ENCODE measurements at regions not wholly inside any gene's neighbourhood (a gene's known extent, or its start where the extent isn't known, plus 50 kb on each side); places are given as distances from the start of the nearest gene placed in this dataset.

GRCh38 chr6:71529026-71529425 lies 240.4 kb downstream of the OGFRL1 start:
- TF ChIP-seq CTCF (IDR thresholded peaks at IDR 0.05), result no peak
- no peak for DNase-seq (ENCODE audit: low spot score)
- no peak for ATAC-seq (ENCODE audit: low FRiP score)

- ATAC-seq (ENCODE audit: low FRiP score) (no peak), DNase-seq (ENCODE audit: low spot score) (no peak)
- no peak for TF ChIP-seq CTCF (IDR thresholded peaks at IDR 0.05)
Measured at GRCh38 chr6:71529769-71530168, 241.2 kb downstream of the OGFRL1 start.

- TF ChIP-seq CTCF (IDR thresholded peaks at IDR 0.05), result no peak
- DNase-seq (ENCODE audit: low spot score) (no peak), ATAC-seq (ENCODE audit: low FRiP score) (no peak)
Measured at GRCh38 chr6:71531006-71531405, 242.4 kb downstream of the OGFRL1 start.

GRCh38 chr6:71531841-71532240 lies 243.2 kb downstream of the OGFRL1 start:
- no peak for TF ChIP-seq CTCF (IDR thresholded peaks at IDR 0.05)
- no peak for ATAC-seq (ENCODE audit: low FRiP score)
- no peak for DNase-seq (ENCODE audit: low spot score)

- DNase-seq (ENCODE audit: low spot score), result no peak
- no peak for ATAC-seq (ENCODE audit: low FRiP score)
- no peak for TF ChIP-seq CTCF (IDR thresholded peaks at IDR 0.05)
Measured at GRCh38 chr6:71533939-71534379, 245.3 kb downstream of the OGFRL1 start.

- no peak for ATAC-seq (ENCODE audit: low FRiP score)
- no peak for TF ChIP-seq CTCF (IDR thresholded peaks at IDR 0.05)
- no peak for DNase-seq (ENCODE audit: low spot score)
Measured at GRCh38 chr6:71534921-71535320, 246.3 kb downstream of the OGFRL1 start.

GRCh38 chr6:71537717-71538116 lies 249.1 kb downstream of the OGFRL1 start:
- ATAC-seq (ENCODE audit: low FRiP score) (no peak), DNase-seq (ENCODE audit: low spot score) (no peak)
- TF ChIP-seq CTCF (IDR thresholded peaks at IDR 0.05), result no peak
